IPS-NIHi7 (cell line): ENCODE measurements at regions not wholly inside any gene's neighbourhood (a gene's known extent, or its start where the extent isn't known, plus 50 kb on each side); places are given as distances from the start of the nearest gene placed in this dataset.
"Not testable (repeated sequence)": the region's sequence is repeated elsewhere in the genome, so short reads cannot be mapped to it uniquely, and the experiment has no call there.

Source experiments
- DNase-seq: peaks from one replicate; pipeline ENCODE4 v3.0.0; 2012; ENCODE audit warnings: mixed read lengths; ENCODE audit errors: extremely low spot score

DNA sequence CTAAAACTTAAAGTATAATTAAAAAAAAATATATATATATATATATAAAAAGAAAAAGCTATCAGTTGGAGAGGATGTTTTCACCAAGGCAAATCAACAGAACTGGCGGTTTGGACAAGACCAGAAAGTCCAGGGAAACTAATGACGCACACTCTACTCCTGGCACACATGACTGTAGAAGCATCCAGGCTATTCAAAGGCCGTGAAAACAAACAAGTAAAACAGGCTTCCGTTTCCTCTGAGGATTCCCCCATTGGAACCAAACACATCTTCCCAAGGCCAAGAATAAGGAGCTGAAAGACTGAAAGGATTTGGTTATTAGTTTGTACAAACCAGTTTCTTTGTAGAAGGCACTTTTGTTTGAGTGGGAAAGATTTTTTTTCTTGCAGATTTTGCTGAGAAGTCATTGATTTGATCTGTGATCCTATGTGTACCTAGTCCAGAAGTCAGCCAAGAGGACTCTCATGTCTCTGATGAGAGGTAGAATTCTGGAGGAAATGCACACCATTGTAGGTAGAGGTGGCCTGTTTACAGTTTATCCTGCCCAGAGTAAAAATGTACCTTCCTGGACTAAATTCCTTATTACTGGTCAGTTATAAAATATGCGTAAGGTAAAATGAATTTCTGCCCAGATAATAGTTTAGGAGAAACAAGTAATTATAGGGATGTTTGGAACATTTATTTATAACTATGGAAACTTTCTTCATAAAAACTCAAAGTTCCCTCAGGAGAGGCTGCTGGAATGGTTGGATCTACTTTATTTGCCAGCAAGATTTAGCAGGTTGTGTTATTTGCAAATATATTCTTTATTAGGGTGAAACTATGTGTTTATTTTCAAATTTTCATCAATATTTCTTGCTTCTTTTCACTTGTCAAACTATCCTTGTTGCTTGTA lies 66.5 kb downstream of the DMP1 start:
- DNase-seq, result no peak

DNA sequence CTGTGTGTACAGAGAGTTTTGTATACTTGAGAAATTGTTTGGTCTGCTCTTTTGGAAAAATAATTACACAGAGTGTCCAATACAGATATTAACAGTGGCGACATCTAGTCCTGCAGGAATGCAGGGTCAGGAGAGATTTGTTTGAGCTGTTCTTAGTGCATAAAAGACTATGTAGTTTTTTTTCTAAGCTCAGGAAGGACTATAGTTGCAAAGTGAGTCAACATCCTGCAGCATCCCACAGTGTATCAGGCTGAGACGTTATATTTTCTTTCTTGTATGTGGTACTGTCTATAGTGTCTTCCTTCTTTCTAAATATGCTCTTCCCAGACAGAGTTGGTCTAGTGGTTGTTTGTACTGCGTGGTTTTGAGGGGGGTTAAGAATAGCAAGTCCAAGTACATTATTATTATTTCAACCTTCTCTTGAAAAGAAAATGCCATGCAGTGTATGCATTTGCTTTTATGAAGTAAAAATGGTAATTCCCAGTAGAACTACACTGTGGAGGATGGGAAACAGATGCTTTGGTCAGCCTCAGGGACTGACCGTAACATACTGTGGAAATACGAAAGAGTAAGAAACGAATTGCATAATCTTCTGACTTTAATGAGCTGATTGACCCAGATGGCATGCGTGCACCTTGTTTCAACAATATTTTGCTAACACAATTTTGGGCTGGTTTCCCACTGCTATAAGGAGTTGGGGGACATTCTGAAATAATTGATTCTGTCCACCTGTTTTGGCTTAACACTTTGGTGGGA lies 67.4 kb downstream of the DMP1 start:
- DNase-seq, result no peak

DNA sequence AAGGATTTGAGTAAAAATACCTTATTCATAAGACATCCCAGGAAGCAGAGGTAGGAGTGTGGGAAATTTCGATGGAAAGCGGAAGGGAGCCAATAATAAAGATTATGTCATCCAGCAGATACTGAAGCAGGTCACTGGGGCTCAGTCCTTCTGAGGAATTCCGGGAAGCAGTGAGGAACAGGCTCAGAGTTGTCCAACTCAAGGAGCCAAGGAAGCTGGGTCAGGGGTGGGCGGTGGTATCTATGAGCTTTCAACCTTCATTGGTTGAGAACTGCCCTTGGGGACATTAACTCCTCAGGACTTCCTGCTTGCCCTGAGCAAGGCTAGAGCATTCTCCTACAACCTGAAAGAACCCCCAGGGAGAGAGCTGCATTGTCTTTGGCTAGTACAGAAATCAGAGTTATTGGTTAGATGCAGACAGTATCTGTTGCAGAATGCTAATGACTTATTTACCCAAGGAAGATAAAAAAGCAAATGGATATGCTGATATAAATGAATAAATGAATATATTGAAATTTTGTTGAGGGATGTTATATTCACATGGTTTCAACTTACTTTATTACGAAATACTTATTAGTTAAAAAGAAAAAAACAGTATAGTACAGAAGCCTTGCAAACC lies 68.2 kb downstream of the DMP1 start:
- no peak for DNase-seq

DNA sequence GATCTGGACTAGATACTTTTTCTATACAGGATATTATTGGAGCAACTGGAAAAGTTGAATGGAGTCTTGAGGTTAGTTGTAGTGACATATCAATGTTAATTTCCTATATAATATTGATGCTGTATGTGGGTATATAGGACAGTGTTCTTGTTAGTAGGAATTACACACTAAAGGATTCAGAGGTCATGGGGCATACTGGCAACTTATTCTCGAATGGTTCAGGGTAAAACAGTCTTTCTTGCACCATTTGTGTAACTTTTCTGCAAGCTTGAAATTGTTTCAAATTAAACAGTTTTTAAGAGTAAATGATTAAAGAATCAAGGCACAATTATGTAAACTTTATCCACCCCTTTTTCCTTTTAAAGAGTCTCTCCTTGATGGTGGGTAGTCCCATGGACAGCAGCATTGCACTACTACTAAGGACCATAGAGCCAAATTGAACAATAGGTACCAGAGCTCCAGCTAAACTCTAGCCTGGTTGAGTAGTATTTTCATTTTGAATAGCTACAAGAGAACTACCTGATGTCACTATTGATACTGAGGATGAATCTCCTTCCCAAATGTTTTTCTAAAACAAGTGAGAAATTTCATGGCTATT lies 70.1 kb downstream of the DMP1 start:
- no peak for DNase-seq

DNA sequence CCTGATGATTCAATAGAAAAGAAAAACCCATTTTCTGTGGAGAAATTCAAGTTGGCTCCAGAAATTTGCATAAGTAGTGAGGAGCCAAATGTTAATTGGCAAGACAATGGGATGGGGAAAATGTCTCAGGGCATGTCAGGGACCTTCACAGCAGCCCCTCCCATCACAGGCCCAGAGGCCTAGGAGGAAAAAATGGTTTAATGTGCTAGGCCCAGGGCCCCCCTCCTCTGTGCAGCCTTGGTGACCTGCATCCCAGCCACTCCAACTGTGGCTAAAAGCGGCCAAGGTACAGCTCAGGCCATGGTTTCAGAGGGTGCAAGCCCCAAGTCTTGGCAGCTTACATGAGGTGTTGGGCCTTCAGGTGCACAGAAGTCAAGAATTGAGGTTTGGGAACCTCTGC lies 74.1 kb upstream of the IBSP start:
- not testable (repeated sequence) for DNase-seq

DNA sequence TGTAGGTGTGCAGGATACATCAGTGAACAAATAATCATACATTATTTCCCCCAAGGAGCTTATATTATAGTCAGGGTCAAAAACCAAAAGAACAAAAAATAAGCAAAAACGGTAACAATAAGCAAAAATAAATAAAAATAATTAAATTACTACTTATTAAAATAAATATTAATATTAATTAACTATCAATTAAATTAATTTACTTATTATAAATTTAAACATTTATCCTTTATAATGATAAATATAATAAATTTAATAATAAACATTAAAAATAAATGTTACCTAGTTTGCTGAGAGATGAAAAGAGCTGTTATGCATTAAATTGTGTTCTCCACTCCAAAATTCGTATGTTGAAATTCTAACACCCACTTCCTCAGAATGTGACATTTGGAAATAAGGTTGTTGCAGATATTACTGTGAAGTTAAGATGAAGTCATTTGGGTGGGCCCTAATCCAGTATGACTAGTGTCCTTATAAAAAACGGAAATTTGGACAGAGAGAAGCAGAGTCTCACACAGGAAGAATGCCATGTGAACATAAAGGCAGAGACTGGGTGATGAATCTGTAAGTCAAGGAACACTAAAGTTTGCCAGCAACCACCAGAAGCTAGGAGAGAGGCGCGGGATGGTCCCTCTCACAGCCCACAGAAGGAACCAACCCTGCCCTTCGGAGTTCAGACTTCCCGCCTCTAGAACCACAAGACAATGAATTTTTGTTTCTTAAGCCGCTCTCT lies 67.2 kb upstream of the IBSP start:
- DNase-seq, result no peak

DNA sequence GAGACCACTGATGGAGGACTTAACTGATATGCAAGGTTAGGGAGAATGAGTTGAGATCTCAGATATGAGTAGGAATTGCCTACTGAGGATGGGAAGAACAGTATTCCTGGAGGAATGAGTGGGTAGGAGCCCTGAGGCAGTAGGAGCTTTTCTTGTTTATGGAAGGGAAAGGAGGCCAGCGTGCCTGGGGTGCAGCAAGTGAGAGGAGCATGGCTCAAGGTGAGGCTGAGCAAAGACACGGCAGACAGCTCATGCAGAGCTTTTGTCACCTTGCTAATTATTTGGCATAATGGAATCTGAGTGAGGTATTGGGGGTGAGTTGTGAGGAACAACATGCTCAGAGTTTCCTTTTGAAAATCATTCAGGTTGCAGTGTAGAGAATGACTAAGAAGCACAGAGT lies 65.3 kb upstream of the IBSP start:
- peak; percentile 15 for DNase-seq

DNA sequence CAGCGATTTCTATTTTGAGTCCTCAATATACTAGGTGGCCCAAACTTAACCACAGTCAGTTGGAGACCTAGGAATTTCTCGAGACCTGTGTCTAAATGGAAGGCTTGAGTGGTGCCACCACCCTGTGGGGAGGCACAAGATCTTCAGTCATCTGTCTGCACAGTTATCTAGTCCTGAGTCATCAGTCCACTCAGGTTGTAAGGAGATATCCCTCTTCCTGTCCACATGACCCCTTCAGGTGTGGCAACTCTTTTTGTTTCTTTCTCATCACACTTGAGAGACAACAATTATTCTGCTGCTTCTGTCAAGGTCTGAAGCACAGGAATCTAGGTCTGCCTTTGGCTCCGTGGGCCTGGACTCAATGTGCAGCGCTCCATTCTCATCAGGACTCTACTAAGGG lies 64.4 kb upstream of the IBSP start:
- no peak for DNase-seq

DNA sequence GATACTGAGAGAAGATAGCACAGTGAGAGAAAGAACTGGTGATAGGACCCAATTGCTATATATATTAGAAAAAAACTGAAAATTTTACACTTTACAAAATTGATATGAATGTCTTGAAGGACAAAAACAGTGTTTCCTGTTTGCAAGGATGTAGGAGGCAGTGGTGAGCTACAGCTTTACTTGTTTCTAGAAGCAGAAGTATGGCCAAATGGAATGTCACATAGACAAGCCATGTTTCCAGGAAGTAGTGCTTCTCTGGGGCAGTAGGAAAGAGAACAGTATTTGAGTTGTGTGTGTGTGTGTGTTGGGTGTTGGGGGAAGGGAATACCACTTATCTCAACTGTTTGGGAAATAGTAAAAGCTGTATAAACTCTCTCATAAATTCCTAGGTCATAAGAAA lies 60.9 kb upstream of the IBSP start:
- no peak for DNase-seq

DNA sequence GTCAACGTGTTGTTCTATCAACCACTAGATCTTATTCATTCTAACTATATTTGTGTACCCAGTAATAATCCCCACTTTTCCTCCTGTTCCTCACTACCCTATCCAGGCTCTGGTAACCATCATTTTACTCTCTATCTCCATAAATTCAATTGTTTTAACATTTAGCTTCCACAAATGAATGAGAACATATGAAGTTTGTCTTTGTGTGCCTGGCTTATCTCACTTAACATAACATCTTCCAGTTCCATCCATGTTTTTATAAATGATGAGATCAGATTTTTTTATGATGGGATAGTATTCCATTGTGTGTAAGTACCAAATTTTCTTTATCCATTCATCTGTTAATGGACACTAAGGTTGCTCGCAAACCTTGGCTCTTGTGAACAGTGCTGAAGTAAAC lies 59.9 kb upstream of the IBSP start:
- no peak for DNase-seq

DNA sequence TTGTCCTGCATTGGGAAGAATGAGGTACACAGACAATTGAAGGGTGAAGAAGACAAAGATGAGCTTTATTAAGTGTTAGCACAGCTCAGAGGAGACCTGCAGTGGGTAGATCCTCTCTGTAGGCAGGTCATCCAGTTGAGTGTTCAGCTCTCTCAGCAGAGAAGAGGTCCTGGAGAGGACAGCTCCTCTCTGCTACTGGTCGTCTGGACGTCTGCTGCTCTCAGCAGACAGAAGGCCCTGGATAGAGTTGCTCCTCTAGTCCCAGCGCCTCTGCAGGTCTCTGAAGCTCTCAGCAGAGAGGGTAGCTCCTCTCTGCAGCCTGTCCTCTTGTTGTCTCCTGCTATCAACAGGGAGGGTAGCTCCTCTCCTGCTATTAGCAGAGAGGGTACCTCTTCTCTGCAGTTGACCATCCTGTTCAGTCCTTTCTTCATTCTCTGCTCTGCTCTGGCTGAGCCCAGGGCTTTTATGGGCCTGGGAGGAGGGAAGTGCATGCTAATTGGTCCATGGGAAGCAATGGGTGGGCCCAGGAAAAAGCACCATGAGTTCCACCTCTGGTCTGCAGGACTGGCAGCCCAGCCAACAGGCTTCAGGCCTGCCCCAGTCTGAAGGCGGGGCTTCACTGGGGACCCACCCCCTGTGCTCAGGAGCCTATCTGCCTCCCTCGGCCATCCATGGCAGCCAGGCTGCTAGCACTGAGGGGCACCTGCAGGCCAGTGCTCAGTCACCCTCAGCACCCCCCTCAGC lies 54.1 kb upstream of the IBSP start:
- no peak for DNase-seq

DNA sequence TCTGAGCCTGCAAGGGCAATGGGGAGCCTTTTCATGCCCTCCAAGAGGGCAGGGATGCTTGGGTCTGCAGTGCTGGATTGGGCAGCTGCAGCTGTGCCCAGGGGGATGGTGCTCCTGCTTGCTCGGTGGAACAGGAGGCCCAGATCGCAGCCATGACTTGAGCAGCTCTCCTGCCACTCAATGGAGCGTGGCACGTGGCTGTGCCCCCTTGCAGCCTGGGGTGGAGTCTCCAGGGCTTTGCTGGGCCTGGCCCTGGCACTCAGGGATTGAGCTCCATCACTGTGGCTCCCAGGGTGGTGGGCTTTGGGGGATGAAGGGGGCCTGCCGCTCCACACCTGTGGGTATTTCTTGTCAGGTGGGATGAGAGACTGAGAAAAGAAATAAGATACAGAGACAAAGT lies 53.4 kb upstream of the IBSP start:
- DNase-seq, result no peak
